Vagina (tissue), 2 donors: ENCODE measurements at regions not wholly inside any gene's neighbourhood (a gene's known extent, or its start where the extent isn't known, plus 50 kb on each side); places are given as distances from the start of the nearest gene placed in this dataset.
"Not testable (repeated sequence)": the region's sequence is repeated elsewhere in the genome, so short reads cannot be mapped to it uniquely, and the experiment has no call there.

ENCODE experiments used
- CTCF ChIP-seq, 3 experiments: fragments of 450-650 bp in 2 of 3; fragments of 200-600 bp in 1 of 3; sonication (generic) in 1 of 3; IDR thresholded peaks; one replicate each; pipeline ENCODE4 v1.5.1; 2017 to 2019; ENCODE audit warnings: antibody characterized with exemption in 3 of 3, mild to moderate bottlenecking in 2 of 3, moderate library complexity in 2 of 3
- POLR2A ChIP-seq, 2 donors: fragments of 450-650 bp; IDR thresholded peaks; one replicate each; pipeline ENCODE4 v1.6.1; 2017; ENCODE audit warnings: antibody characterized with exemption in 2 of 2, mild to moderate bottlenecking in 2 of 2, moderate library complexity in 2 of 2
- POLR2AphosphoS5 ChIP-seq, 2 donors: sonication (generic); formaldehyde crosslinking; IDR thresholded peaks; one replicate each; pipeline ENCODE4 v1.9.0; 2017; ENCODE audit warnings: antibody characterized with exemption in 2 of 2, mild to moderate bottlenecking in 2 of 2, low read depth in 1 of 2; ENCODE audit not compliant: insufficient read depth in 1 of 2

- not testable (repeated sequence) for TF ChIP-seq CTCF (IDR thresholded peaks at IDR 0.05); POLR2A (IDR thresholded peaks at IDR 0.05); POLR2AphosphoS5 (IDR thresholded peaks at IDR 0.05; ENCODE audit: insufficient read depth in 1 of 2, low read depth in 1 of 2)
Observed at GRCh38 chr13:22916276-22916675, 264.5 kb upstream of the SGCG start.
